H9 (cell line): ENCODE measurements at regions not wholly inside any gene's neighbourhood (a gene's known extent, or its start where the extent isn't known, plus 50 kb on each side); places are given as distances from the start of the nearest gene placed in this dataset.

Source experiments
- DNase-seq: peaks from one replicate; pipeline ENCODE4 v3.0.0-alpha.2; 2017
- H2AFZ ChIP-seq: one replicate; pipeline ENCODE4 v1.6.1; 2013; ENCODE audit warnings: mild to moderate bottlenecking, low read length, control low read depth, moderate library complexity
- H2AK5ac ChIP-seq: 2 replicates; pipeline ENCODE4 v1.6.1; 2013; ENCODE audit warnings: low read length, control low read depth, mixed read lengths; ENCODE audit not compliant: insufficient read length
- H2BK120ac ChIP-seq: one replicate; pipeline ENCODE4 v1.6.1; 2013; ENCODE audit warnings: low read depth, mild to moderate bottlenecking, low read length, control low read depth, inconsistent platforms; ENCODE audit not compliant: poor library complexity, severe bottlenecking
- H2BK12ac ChIP-seq: 2 replicates; pipeline ENCODE4 v1.6.1; 2013; ENCODE audit warnings: low read length, control low read depth, mixed read lengths, low read depth; ENCODE audit not compliant: insufficient read length
- H2BK15ac ChIP-seq: 2 replicates; pipeline ENCODE4 v1.6.1; 2013; ENCODE audit warnings: low read depth, low read length, control low read depth
- H2BK20ac ChIP-seq: one replicate; pipeline ENCODE4 v1.6.1; 2013; ENCODE audit warnings: low read depth, mild to moderate bottlenecking, low read length, control low read depth, inconsistent platforms; ENCODE audit not compliant: poor library complexity, severe bottlenecking
- H2BK5ac ChIP-seq: 2 replicates; pipeline ENCODE4 v1.6.1; 2013; ENCODE audit warnings: low read length, control low read depth, mixed read lengths; ENCODE audit not compliant: insufficient read length
- H3K14ac ChIP-seq: 2 replicates; pipeline ENCODE4 v1.6.1; 2013; ENCODE audit warnings: low read length, control low read depth; ENCODE audit not compliant: insufficient read depth
- H3K18ac ChIP-seq: 2 replicates; pipeline ENCODE4 v1.6.1; 2013; ENCODE audit warnings: low read depth, mild to moderate bottlenecking, mixed read lengths, low read length, control low read depth; ENCODE audit not compliant: insufficient read length
- H3K23ac ChIP-seq: 2 replicates; pipeline ENCODE4 v1.6.1; 2013; ENCODE audit warnings: low read length, control low read depth, mixed read lengths, low read depth; ENCODE audit not compliant: insufficient read length
- H3K23me2 ChIP-seq: 2 replicates; pipeline ENCODE4 v1.6.1; 2013; ENCODE audit warnings: low read depth, mild to moderate bottlenecking, mixed read lengths, low read length, control low read depth; ENCODE audit not compliant: insufficient read length, poor library complexity, severe bottlenecking
- H3K27ac ChIP-seq: 2 replicates; pipeline ENCODE4 v1.5.1; 2013; ENCODE audit warnings: low read length, control low read depth, mixed read lengths, low read depth; ENCODE audit not compliant: insufficient read length
- H3K27me3 ChIP-seq: 2 replicates; pipeline ENCODE4 v1.6.1; 2013; ENCODE audit warnings: low read length, control low read depth, inconsistent platforms; ENCODE audit not compliant: insufficient read depth
- H3K4ac ChIP-seq: 2 replicates; pipeline ENCODE4 v1.6.1; 2013; ENCODE audit warnings: low read depth, mild to moderate bottlenecking, control low read depth, inconsistent platforms, low read length, moderate library complexity
- H3K4me1 ChIP-seq: 2 replicates; pipeline ENCODE4 v1.6.1; 2013; ENCODE audit warnings: low read length, control low read depth, inconsistent platforms; ENCODE audit not compliant: insufficient read depth
- H3K4me2 ChIP-seq: 2 replicates; pipeline ENCODE4 v1.6.1; 2013; ENCODE audit warnings: low read length, control low read depth, mixed read lengths; ENCODE audit not compliant: insufficient read length, insufficient read depth
- H3K56ac ChIP-seq: 2 replicates; pipeline ENCODE4 v1.6.1; 2013; ENCODE audit warnings: low read depth, mild to moderate bottlenecking, mixed read lengths, low read length, control low read depth; ENCODE audit not compliant: insufficient read length
- H3K79me1 ChIP-seq: 2 replicates; pipeline ENCODE4 v1.6.1; 2013; ENCODE audit warnings: low read depth, mild to moderate bottlenecking, moderate library complexity, low read length, control low read depth, inconsistent platforms; ENCODE audit not compliant: insufficient read depth, poor library complexity, severe bottlenecking
- H3K79me2 ChIP-seq: 2 replicates; pipeline ENCODE4 v1.6.1; 2013; ENCODE audit warnings: low read length, control low read depth, inconsistent platforms; ENCODE audit not compliant: insufficient read depth
- H3K9ac ChIP-seq: 2 replicates; pipeline ENCODE4 v1.6.1; 2013; ENCODE audit warnings: low read length, control low read depth, mixed read lengths; ENCODE audit not compliant: insufficient read length; ENCODE audit errors: extremely low read depth
- H3K9me3 ChIP-seq: one replicate; pipeline ENCODE4 v1.6.1; 2013; ENCODE audit warnings: low read depth, low read length, inconsistent platforms; ENCODE audit not compliant: control insufficient read depth
- H3T11ph ChIP-seq: one replicate; pipeline ENCODE4 v1.6.1; 2013; ENCODE audit warnings: mild to moderate bottlenecking, low read length, control low read depth, inconsistent platforms
- H4K20me1 ChIP-seq: one replicate; pipeline ENCODE4 v1.6.1; 2013; ENCODE audit not compliant: control insufficient read depth, insufficient read length, insufficient read depth
- H4K5ac ChIP-seq: 2 replicates; pipeline ENCODE4 v1.6.1; 2013; ENCODE audit warnings: low read depth, mild to moderate bottlenecking, mixed read lengths, low read length, control low read depth; ENCODE audit not compliant: insufficient read length
- H4K8ac ChIP-seq: replicated peaks from 2 replicates; pipeline ENCODE4 v1.6.1; 2013; ENCODE audit warnings: low read length, control low read depth, mixed read lengths, low read depth; ENCODE audit not compliant: insufficient read length
- H4K91ac ChIP-seq: 2 replicates; pipeline ENCODE4 v1.6.1; 2013; ENCODE audit warnings: low read depth, mild to moderate bottlenecking, moderate library complexity, mixed read lengths, low read length, control low read depth; ENCODE audit not compliant: insufficient read length
- H3K27ac Mint-ChIP-seq, 3 experiments: 2 replicates in 2 of 3; 3 replicates in 1 of 3; pipeline ENCODE4 v1.8.0; 2020 to 2021; ENCODE audit warnings: mixed read lengths in 3 of 3, mild to moderate bottlenecking in 1 of 3, moderate library complexity in 1 of 3
- H3K27me3 Mint-ChIP-seq: 2 replicates; pipeline ENCODE4 v1.8.0; 2021; ENCODE audit warnings: low read depth, mild to moderate bottlenecking, moderate library complexity, mixed read lengths
- H3K36me3 Mint-ChIP-seq, 3 experiments: 2 replicates in 2 of 3; 3 replicates in 1 of 3; pipeline ENCODE4 v1.8.0; 2020 to 2021; ENCODE audit warnings: low read depth in 3 of 3, mixed read lengths in 3 of 3; ENCODE audit not compliant: insufficient read depth in 1 of 3
- H3K4me1 Mint-ChIP-seq, 2 experiments: 2 replicates each; pipeline ENCODE4 v1.8.0; 2020; ENCODE audit warnings: mixed read lengths in 2 of 2
- H3K4me3 Mint-ChIP-seq, 2 experiments: 2 replicates in 1 of 2; 3 replicates in 1 of 2; pipeline ENCODE4 v1.8.0; 2020 to 2021; ENCODE audit warnings: mild to moderate bottlenecking in 2 of 2, mixed read lengths in 2 of 2, moderate library complexity in 1 of 2
- H3K9me3 Mint-ChIP-seq, 2 experiments: 2 replicates in 1 of 2; 3 replicates in 1 of 2; pipeline ENCODE4 v1.8.0; 2020; ENCODE audit warnings: mild to moderate bottlenecking in 2 of 2, mixed read lengths in 2 of 2, moderate library complexity in 1 of 2
- CTCF ChIP-seq: fragments of 200-600 bp; sonication (generic); conservative IDR thresholded peaks from 3 replicates; pipeline ENCODE4 v1.8.0; 2021; ENCODE audit warnings: antibody characterized with exemption, mild to moderate bottlenecking
- WGBS: extraction: QIAGEN DNeasy Blood & Tissue Kit; methylation state at CpG from one replicate; pipeline ENCODE4 v1.1.7; 2013; ENCODE audit warnings: missing lambda C conversion rate, low lambda C conversion rate, mixed read lengths; ENCODE audit not compliant: insufficient read length; ENCODE audit errors: extremely low coverage; 5-methylcytosine and 5-hydroxymethylcytosine counted together

- Histone ChIP-seq H2BK12ac (no peak overlapping the region), H2AK5ac (no peak overlapping the region), H3K4me1 (0 out of 2 replicates have a peak, but pooled peaks cover 4% of the 10 kb centered on the region), H4K8ac (no peak overlapping the region), H2BK15ac (no peak overlapping the region), H3K4ac (no peak overlapping the region), H3K18ac (no peak overlapping the region), H2BK20ac (no peak overlapping the region), H2BK5ac (no peak overlapping the region), H3K79me1 (no peaks in the 10 kb centered on the region), H4K91ac (no peak overlapping the region), H3K4me2 (no peak overlapping the region), H3K23ac (no peak overlapping the region), H3K27ac (no peak overlapping the region), H3K9ac (no peak overlapping the region), H4K5ac (no peak overlapping the region), H4K20me1 (no peaks in the 10 kb centered on the region), H3K56ac (no peak overlapping the region), H3K14ac (no peak overlapping the region), H3K27me3 (no peaks in the 10 kb centered on the region), H3K23me2 (no peaks in the 10 kb centered on the region), H3K79me2 (no peaks in the 10 kb centered on the region), H3T11ph (no peak overlapping the region), H2AFZ (no peak overlapping the region), H2BK120ac (no peak overlapping the region), H3K9me3 (no peaks in the 10 kb centered on the region)
- no peaks in the 10 kb centered on the region for H3K9me3 Mint-ChIP-seq
- no peaks in the 10 kb centered on the region for H3K36me3 Mint-ChIP-seq
- no peak overlapping the region for H3K4me3 Mint-ChIP-seq
- H3K27me3 Mint-ChIP-seq: no peaks in the 10 kb centered on the region
- peaks cover 30 to 40% of the 10 kb centered on the region in 2 experiments for H3K4me1 Mint-ChIP-seq
- DNase-seq: no peak
- WGBS: no CpG with 5 or more reads among the region's 2 CpGs
- H3K27ac Mint-ChIP-seq: no peak overlapping the region
- TF ChIP-seq CTCF: no peak
Measured at GRCh38 chr4:128565054-128565453, 244.4 kb upstream of the JADE1 start.
